ENCODE measurements at regions not wholly inside any gene's neighbourhood (a gene's known extent, or its start where the extent isn't known, plus 50 kb on each side); places are given as distances from the start of the nearest gene placed in this dataset.
"Not testable (repeated sequence)": the region's sequence is repeated elsewhere in the genome, so short reads cannot be mapped to it uniquely, and the experiment has no call there.

- H3K4me3 ChIP-seq (ENCODE audit: low read depth, low read length) = no peak overlapping the region
- no peak for TF ChIP-seq CTCF (IDR thresholded peaks at IDR 0.05; ENCODE audit: insufficient read depth, low read length)
- DNase-seq (ENCODE audit: low read depth) = no peak
These were observed 189.7 kb downstream of the TRIML1 start for GRCh38 chr4:188328966-188329365.

- DNase-seq (ENCODE audit: low read depth) = no peak
- no peak overlapping the region for H3K4me3 ChIP-seq (ENCODE audit: low read depth, low read length)
- no peak for TF ChIP-seq CTCF (IDR thresholded peaks at IDR 0.05; ENCODE audit: insufficient read depth, low read length)
These were observed 190.3 kb downstream of the TRIML1 start for GRCh38 chr4:188329521-188329920.

GRCh38 chr4:188332265-188332664 lies 193.0 kb downstream of the TRIML1 start:
- H3K4me3 ChIP-seq (ENCODE audit: low read depth, low read length) = no peak overlapping the region
- no peak for DNase-seq (ENCODE audit: low read depth)
- no peak for TF ChIP-seq CTCF (IDR thresholded peaks at IDR 0.05; ENCODE audit: insufficient read depth, low read length)

GRCh38 chr4:188336891-188337290 lies 197.7 kb downstream of the TRIML1 start:
- no peak for TF ChIP-seq CTCF (IDR thresholded peaks at IDR 0.05; ENCODE audit: insufficient read depth, low read length)
- H3K4me3 ChIP-seq (ENCODE audit: low read depth, low read length) = no peak overlapping the region
- DNase-seq (ENCODE audit: low read depth) = no peak

GRCh38 chr4:188341428-188341827 lies 202.2 kb downstream of the TRIML1 start:
- no peak for DNase-seq (ENCODE audit: low read depth)
- no peak for TF ChIP-seq CTCF (IDR thresholded peaks at IDR 0.05; ENCODE audit: insufficient read depth, low read length)
- H3K4me3 ChIP-seq (ENCODE audit: low read depth, low read length) = no peak overlapping the region

- no peak overlapping the region for H3K4me3 ChIP-seq (ENCODE audit: low read depth, low read length)
- TF ChIP-seq CTCF (IDR thresholded peaks at IDR 0.05; ENCODE audit: insufficient read depth, low read length) = no peak
- DNase-seq (ENCODE audit: low read depth) = no peak
These were observed 207.0 kb downstream of the TRIML1 start for GRCh38 chr4:188346171-188346809.

GRCh38 chr4:188347339-188347738 lies 208.1 kb downstream of the TRIML1 start:
- H3K4me3 ChIP-seq (ENCODE audit: low read depth, low read length) = no peak overlapping the region
- TF ChIP-seq CTCF (IDR thresholded peaks at IDR 0.05; ENCODE audit: insufficient read depth, low read length) = no peak

GRCh38 chr4:188349569-188349968 lies 210.3 kb downstream of the TRIML1 start:
- not testable (repeated sequence) for DNase-seq (ENCODE audit: low read depth); H3K4me3 ChIP-seq (ENCODE audit: low read depth, low read length)

More at GRCh38 chr4:188347339-188347738, 208.1 kb downstream of the TRIML1 start:
- no peak for DNase-seq (ENCODE audit: low read depth)
